Neutrophil (primary cell): ENCODE measurements at regions not wholly inside any gene's neighbourhood (a gene's known extent, or its start where the extent isn't known, plus 50 kb on each side); places are given as distances from the start of the nearest gene placed in this dataset.

Experiments
- H3K27ac ChIP-seq: fragments of 200-600 bp; sonication (generic); 2 replicates; pipeline ENCODE4 v1.5.1; 2016; ENCODE audit warnings: mild to moderate bottlenecking, moderate library complexity
- H3K27me3 ChIP-seq: fragments of 200-600 bp; sonication (generic); 2 replicates; pipeline ENCODE4 v1.6.0; 2016; ENCODE audit warnings: mild to moderate bottlenecking
- H3K36me3 ChIP-seq: fragments of 200-600 bp; sonication (generic); 2 replicates; pipeline ENCODE4 v1.5.1; 2017
- H3K4me1 ChIP-seq, 2 experiments: fragments of 200-600 bp in 1 of 2; sonication (generic) in 1 of 2; 1 replicate in 1 of 2; 2 replicates in 1 of 2; pipeline versions ENCODE4 v1.5.1 to v1.6.1; 2013 to 2016; ENCODE audit warnings: low read depth in 1 of 2, low read length in 1 of 2, mild to moderate bottlenecking in 1 of 2, moderate library complexity in 1 of 2; ENCODE audit not compliant: control insufficient read depth in 1 of 2, insufficient read depth in 1 of 2
- H3K4me3 ChIP-seq, 2 experiments: fragments of 200-600 bp in 1 of 2; sonication (generic) in 1 of 2; 1 replicate in 1 of 2; 2 replicates in 1 of 2; pipeline ENCODE4 v1.5.1; 2013 to 2016; ENCODE audit warnings: low read depth in 1 of 2, low read length in 1 of 2, mild to moderate bottlenecking in 1 of 2, moderate library complexity in 1 of 2
- H3K9me3 ChIP-seq: fragments of 200-600 bp; sonication (generic); 2 replicates; pipeline ENCODE4 v1.5.1; 2016
- CTCF ChIP-seq: fragments of 200-600 bp; sonication (generic); IDR thresholded peaks from 2 replicates; pipeline ENCODE4 v1.5.1; 2016; ENCODE audit warnings: antibody characterized with exemption

GRCh38 chr20:58058421-58059259 lies 169.8 kb downstream of the ANKRD60 start:
- H3K27me3 ChIP-seq = peaks cover 14% of the 10 kb centered on the region
- no peak overlapping the region for H3K27ac ChIP-seq
- no peaks in the 10 kb centered on the region for H3K36me3 ChIP-seq
- H3K9me3 ChIP-seq = no peaks in the 10 kb centered on the region
- no peaks in the 10 kb centered on the region for H3K4me1 ChIP-seq
- H3K4me3 ChIP-seq = no peak overlapping the region
- TF ChIP-seq CTCF = no peak

GRCh38 chr20:58056921-58057686 lies 171.3 kb downstream of the ANKRD60 start:
- H3K27ac ChIP-seq = no peak overlapping the region
- TF ChIP-seq CTCF = no peak
- no peak overlapping the region for H3K4me3 ChIP-seq
- H3K36me3 ChIP-seq = no peaks in the 10 kb centered on the region
- H3K27me3 ChIP-seq = peaks cover 14% of the 10 kb centered on the region
- H3K4me1 ChIP-seq = no peaks in the 10 kb centered on the region
- no peaks in the 10 kb centered on the region for H3K9me3 ChIP-seq

- Histone ChIP-seq H3K27ac (no peak overlapping the region), H3K4me3 (no peak overlapping the region), H3K4me1 (no peaks in the 10 kb centered on the region), H3K27me3 (peaks cover 10% of the 10 kb centered on the region), H3K36me3 (no peaks in the 10 kb centered on the region), H3K9me3 (no peaks in the 10 kb centered on the region)
- no peak for TF ChIP-seq CTCF
Measured at GRCh38 chr20:58056021-58056591, 172.3 kb downstream of the ANKRD60 start.

- Histone ChIP-seq H3K4me1 (no peaks in the 10 kb centered on the region), H3K27me3 (peaks cover 8% of the 10 kb centered on the region), H3K9me3 (no peaks in the 10 kb centered on the region), H3K36me3 (no peaks in the 10 kb centered on the region), H3K4me3 (no peak overlapping the region), H3K27ac (no peak overlapping the region)
- no peak for TF ChIP-seq CTCF
Measured at GRCh38 chr20:58054780-58055373, 173.6 kb downstream of the ANKRD60 start.

- TF ChIP-seq CTCF = no peak
- H3K27me3 ChIP-seq = peaks cover 8% of the 10 kb centered on the region
- H3K4me1 ChIP-seq = no peaks in the 10 kb centered on the region
- H3K4me3 ChIP-seq = no peak overlapping the region
- H3K9me3 ChIP-seq = no peaks in the 10 kb centered on the region
- no peak overlapping the region for H3K27ac ChIP-seq
- H3K36me3 ChIP-seq = no peaks in the 10 kb centered on the region
Measured at GRCh38 chr20:58054082-58054779, 174.2 kb downstream of the ANKRD60 start.
